DND-41 (cell line): ENCODE measurements at regions not wholly inside any gene's neighbourhood (a gene's known extent, or its start where the extent isn't known, plus 50 kb on each side); places are given as distances from the start of the nearest gene placed in this dataset.
A peak's percentile ranks its signal among the peaks of the same experiment; 100 is the strongest.

Source experiments
- ATAC-seq: fragments of 200-7000 bp; cut with Tn5 transposase; 3 replicates; pipeline ENCODE4 v1.9.1; 2021; ENCODE audit warnings: low read depth; ENCODE audit not compliant: insufficient read depth
- DNase-seq: peaks from one replicate; pipeline ENCODE4 v3.0.0-alpha.2; 2020
- H2AFZ ChIP-seq: 2 replicates; pipeline ENCODE4 v1.6.0; 2012; ENCODE audit warnings: low read depth, low read length
- H3K27ac ChIP-seq: 2 replicates; pipeline ENCODE4 v1.5.1; 2012; ENCODE audit warnings: low read length, inconsistent platforms
- H3K27me3 ChIP-seq: fragments of 200-600 bp; sonication (generic); 2 replicates; pipeline ENCODE4 v1.6.0; 2012; ENCODE audit warnings: low read length, mild to moderate bottlenecking, inconsistent platforms; ENCODE audit not compliant: insufficient read depth, poor library complexity
- H3K36me3 ChIP-seq: 2 replicates; pipeline ENCODE4 v1.5.1; 2012; ENCODE audit warnings: low read length, inconsistent platforms; ENCODE audit not compliant: insufficient read depth
- H3K4me1 ChIP-seq: 2 replicates; pipeline ENCODE4 v1.5.1; 2012; ENCODE audit warnings: mild to moderate bottlenecking, low read length; ENCODE audit not compliant: insufficient read depth
- H3K4me2 ChIP-seq: 2 replicates; pipeline ENCODE4 v1.6.0; 2012; ENCODE audit warnings: mild to moderate bottlenecking, moderate library complexity, low read length, inconsistent platforms; ENCODE audit not compliant: insufficient read depth
- H3K4me3 ChIP-seq, 2 experiments: fragments of 200-600 bp in 1 of 2; shearing (Covaris generic) in 1 of 2; 2 replicates each; pipeline ENCODE4 v1.5.1; 2012 to 2016; ENCODE audit warnings: inconsistent platforms in 2 of 2, low read length in 2 of 2, mild to moderate bottlenecking in 2 of 2, low read depth in 1 of 2, moderate library complexity in 1 of 2
- H3K79me2 ChIP-seq: 2 replicates; pipeline ENCODE4 v1.6.0; 2012; ENCODE audit warnings: low read length, inconsistent platforms; ENCODE audit not compliant: insufficient read depth
- H3K9ac ChIP-seq: 2 replicates; pipeline ENCODE4 v1.6.0; 2012; ENCODE audit warnings: low read depth, mild to moderate bottlenecking, inconsistent platforms, low read length, moderate library complexity
- H3K9me3 ChIP-seq: 2 replicates; pipeline ENCODE4 v1.5.1; 2012; ENCODE audit warnings: low read length, moderate library complexity, mild to moderate bottlenecking, inconsistent platforms; ENCODE audit not compliant: insufficient read depth, severe bottlenecking
- H4K20me1 ChIP-seq: 2 replicates; pipeline ENCODE4 v1.6.0; 2012; ENCODE audit warnings: low read length; ENCODE audit not compliant: insufficient read depth
- EZH2 ChIP-seq: IDR thresholded peaks from 3 replicates; pipeline ENCODE4 v1.6.1; 2012; ENCODE audit warnings: borderline replicate concordance, low read depth, mild to moderate bottlenecking, moderate library complexity, low read length, inconsistent platforms; ENCODE audit not compliant: severe bottlenecking
- TF ChIP-seq, protein P1 (sequence below): IDR thresholded peaks from 2 replicates; pipeline ENCODE4 v1.5.1; 2012; ENCODE audit warnings: borderline replicate concordance, low read length, moderate library complexity, mild to moderate bottlenecking; ENCODE audit not compliant: poor library complexity, severe bottlenecking; ENCODE audit errors: extremely low read depth

DNA sequence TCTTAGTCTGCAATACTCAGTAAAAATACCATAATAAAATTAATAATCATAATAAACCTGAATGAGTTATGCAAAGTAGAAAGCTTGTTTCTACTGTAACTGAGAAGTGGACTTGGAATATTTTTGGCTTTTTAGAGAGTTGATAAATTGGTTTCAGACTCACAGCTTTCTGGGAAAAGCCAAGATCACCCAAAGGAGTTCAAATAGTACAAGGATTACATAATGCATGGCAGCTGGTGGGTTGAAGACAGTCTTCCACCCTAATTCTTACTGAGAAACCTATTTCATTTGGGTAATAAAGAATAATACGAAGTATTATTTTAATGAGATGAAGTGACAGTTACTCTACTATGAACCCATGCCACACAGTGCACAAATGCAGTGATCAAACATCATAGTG is 139.4 kb upstream of the KLF12 start:
- no peaks in the 10 kb centered on the region for H3K36me3 ChIP-seq
- ATAC-seq: peak; percentile 42

DNA sequence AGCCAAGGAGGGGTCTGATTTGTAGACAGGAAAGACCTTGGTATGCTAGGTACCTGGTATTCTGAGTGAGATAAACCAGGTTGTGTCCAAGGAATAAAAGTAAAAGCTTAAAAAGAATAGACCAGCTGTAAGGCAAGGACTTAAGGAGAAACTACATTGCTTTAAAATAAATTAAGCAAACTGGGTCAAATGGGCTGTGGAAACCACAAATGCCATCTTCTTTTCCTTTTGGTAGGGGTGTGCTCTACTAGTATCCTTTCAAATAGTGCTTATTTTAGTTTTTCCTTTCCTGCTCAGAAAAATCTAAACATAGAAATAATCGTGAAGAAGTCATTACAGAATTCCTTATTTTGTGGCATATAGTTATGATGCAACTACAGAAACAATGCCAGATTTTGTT is 138.6 kb upstream of the KLF12 start:
- Histone ChIP-seq H3K4me3 (no peak overlapping the region), H2AFZ (no peak overlapping the region), H3K27ac (no peak overlapping the region), H3K4me1 (peaks cover 8% of the 10 kb centered on the region; the same call in 1 of the 2 replicates), H4K20me1 (no peaks in the 10 kb centered on the region), H3K4me2 (no peak overlapping the region), H3K9ac (no peak overlapping the region), H3K79me2 (no peaks in the 10 kb centered on the region), H3K36me3 (no peaks in the 10 kb centered on the region), H3K9me3 (peaks cover 5% of the 10 kb centered on the region), H3K27me3 (no peaks in the 10 kb centered on the region)
- TF ChIP-seq EZH2: no peak
- TF ChIP-seq, protein P1, sequence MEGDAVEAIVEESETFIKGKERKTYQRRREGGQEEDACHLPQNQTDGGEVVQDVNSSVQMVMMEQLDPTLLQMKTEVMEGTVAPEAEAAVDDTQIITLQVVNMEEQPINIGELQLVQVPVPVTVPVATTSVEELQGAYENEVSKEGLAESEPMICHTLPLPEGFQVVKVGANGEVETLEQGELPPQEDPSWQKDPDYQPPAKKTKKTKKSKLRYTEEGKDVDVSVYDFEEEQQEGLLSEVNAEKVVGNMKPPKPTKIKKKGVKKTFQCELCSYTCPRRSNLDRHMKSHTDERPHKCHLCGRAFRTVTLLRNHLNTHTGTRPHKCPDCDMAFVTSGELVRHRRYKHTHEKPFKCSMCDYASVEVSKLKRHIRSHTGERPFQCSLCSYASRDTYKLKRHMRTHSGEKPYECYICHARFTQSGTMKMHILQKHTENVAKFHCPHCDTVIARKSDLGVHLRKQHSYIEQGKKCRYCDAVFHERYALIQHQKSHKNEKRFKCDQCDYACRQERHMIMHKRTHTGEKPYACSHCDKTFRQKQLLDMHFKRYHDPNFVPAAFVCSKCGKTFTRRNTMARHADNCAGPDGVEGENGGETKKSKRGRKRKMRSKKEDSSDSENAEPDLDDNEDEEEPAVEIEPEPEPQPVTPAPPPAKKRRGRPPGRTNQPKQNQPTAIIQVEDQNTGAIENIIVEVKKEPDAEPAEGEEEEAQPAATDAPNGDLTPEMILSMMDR: no peak
- no peak for ATAC-seq
- no peak for DNase-seq

More for the DNA sequence above, 139.4 kb upstream of the KLF12 start:
- Histone ChIP-seq H3K27me3 (no peaks in the 10 kb centered on the region), H2AFZ (no peak overlapping the region), H3K4me3 (no peak overlapping the region), H4K20me1 (no peaks in the 10 kb centered on the region), H3K4me1 (peaks cover 8% of the 10 kb centered on the region; the same call in 1 of the 2 replicates), H3K9me3 (peaks cover 5% of the 10 kb centered on the region), H3K79me2 (no peaks in the 10 kb centered on the region), H3K27ac (no peak overlapping the region), H3K9ac (no peak overlapping the region), H3K4me2 (no peak overlapping the region)
- DNase-seq: no peak
- no peak for TF ChIP-seq EZH2
- TF ChIP-seq, protein P1: no peak

DNA sequence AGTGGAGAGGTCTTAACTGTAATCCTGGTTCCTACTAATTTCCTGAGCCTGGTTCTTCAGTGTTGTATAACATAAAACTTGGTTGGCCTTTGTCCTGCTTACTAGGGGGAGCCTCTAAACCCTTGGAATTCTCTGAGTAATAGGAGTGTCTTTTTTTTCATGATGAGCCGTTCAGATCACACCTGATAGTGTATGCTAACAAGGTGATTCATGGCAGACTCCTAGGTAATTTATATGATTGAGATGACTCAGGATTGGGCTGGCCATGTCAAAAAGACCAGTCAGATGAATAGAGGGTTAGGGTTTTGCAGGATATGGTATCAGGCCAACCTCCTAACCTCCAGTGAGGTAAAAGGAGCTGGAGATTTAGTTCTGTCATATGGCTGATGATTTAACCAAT is 135.8 kb upstream of the KLF12 start:
- H3K9me3 ChIP-seq: peaks cover 11% of the 10 kb centered on the region
- no peak overlapping the region for H3K4me2 ChIP-seq
- no peak for ATAC-seq
- H3K9ac ChIP-seq: no peak overlapping the region
- DNase-seq: no peak
- no peak for TF ChIP-seq EZH2
- TF ChIP-seq, protein P1: no peak
- H3K36me3 ChIP-seq: no peaks in the 10 kb centered on the region
- H3K27me3 ChIP-seq: no peaks in the 10 kb centered on the region
- H2AFZ ChIP-seq: no peak overlapping the region
- H4K20me1 ChIP-seq: no peaks in the 10 kb centered on the region
- no peaks in the 10 kb centered on the region for H3K79me2 ChIP-seq
- H3K27ac ChIP-seq: no peak overlapping the region
- H3K4me3 ChIP-seq: no peak overlapping the region
- H3K4me1 ChIP-seq: peaks cover 8% of the 10 kb centered on the region; the same call in 1 of the 2 replicates

DNA sequence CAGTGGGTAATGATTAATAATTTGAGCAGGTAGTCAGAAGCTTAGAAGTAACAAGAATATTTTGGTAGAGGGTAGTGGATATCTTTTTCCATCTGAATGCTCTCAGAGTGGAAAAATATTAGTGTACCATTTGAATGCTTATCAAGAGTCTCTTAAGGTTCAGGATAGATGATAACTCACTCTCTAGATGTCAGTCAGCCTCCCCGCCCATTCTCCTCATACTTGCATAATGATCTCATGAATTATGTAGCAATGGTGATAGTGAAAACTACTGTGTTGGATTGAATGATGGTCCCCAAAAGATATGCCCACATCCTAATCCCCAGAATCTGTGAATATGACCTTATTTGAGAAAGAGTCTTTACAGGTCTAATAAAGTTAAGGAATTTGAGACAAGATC is 132.7 kb upstream of the KLF12 start:
- H3K4me2 ChIP-seq: no peak overlapping the region
- H3K27me3 ChIP-seq: no peaks in the 10 kb centered on the region
- no peaks in the 10 kb centered on the region for H4K20me1 ChIP-seq
- H2AFZ ChIP-seq: no peak overlapping the region
- no peaks in the 10 kb centered on the region for H3K36me3 ChIP-seq
- H3K4me1 ChIP-seq: no peaks in the 10 kb centered on the region
- no peak for TF ChIP-seq EZH2
- TF ChIP-seq, protein P1: no peak
- DNase-seq (no peak), ATAC-seq (no peak)
- H3K79me2 ChIP-seq: no peaks in the 10 kb centered on the region
- H3K4me3 ChIP-seq: no peak overlapping the region
- peaks cover 19% of the 10 kb centered on the region for H3K9me3 ChIP-seq
- no peak overlapping the region for H3K27ac ChIP-seq
- no peak overlapping the region for H3K9ac ChIP-seq
